Femur (tissue), 1 donor: ENCODE measurements at regions not wholly inside any gene's neighbourhood (a gene's known extent, or its start where the extent isn't known, plus 50 kb on each side); places are given as distances from the start of the nearest gene placed in this dataset.
"Not testable (repeated sequence)": the region's sequence is repeated elsewhere in the genome, so short reads cannot be mapped to it uniquely, and the experiment has no call there.

Experiments used
- DNase-seq: peaks from one replicate; pipeline ENCODE4 v3.0.0-alpha.2; 2017

GRCh38 chr7:119748991-119749390 is 524.0 kb upstream of the KCND2 start:
- no peak for DNase-seq

- no peak for DNase-seq
Observed at GRCh38 chr7:119756687-119757086, 516.3 kb upstream of the KCND2 start.

GRCh38 chr7:119758254-119758653 is 514.7 kb upstream of the KCND2 start:
- no peak for DNase-seq

- DNase-seq, result no peak
Observed at GRCh38 chr7:119761776-119762175, 511.2 kb upstream of the KCND2 start.

DNA sequence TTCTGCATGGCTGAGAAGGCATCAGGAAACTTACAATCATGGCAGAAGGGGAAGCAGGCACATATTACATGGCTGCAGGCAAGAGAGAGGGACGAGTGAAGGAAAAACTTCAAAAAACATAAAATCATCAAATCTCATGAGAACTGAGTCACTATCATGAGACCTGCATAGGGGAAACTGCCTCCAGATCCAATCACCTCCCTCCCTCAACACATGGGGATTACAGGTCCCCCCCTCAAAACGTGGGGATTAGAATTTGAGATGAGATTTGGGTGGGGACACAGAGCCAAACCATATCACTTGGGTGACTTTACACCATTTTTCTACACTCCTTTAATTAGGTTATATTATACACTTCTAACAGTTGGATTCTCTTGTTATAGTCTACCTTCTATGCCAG is 490.7 kb upstream of the KCND2 start:
- no peak for DNase-seq

DNA sequence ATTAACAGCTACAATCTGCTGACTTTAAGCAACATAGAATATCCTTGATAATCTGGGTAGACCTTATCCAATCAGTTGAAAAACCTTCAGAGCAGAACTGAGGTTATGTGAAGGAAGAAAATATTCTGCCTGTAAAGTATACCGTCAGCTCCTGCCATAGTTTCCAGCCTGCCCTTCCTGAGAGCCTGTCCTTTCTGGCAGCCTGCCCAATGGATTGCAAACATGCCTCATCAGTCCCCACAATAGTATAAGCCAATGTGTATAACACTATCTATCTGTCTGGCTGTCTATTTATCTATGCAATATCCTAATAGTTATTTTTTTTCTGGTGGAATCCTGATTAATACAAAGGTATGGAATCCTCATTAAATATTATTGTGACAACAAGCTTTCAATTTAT is 489.2 kb upstream of the KCND2 start:
- peak; percentile 31 for DNase-seq

GRCh38 chr7:119802147-119802546 is 470.8 kb upstream of the KCND2 start:
- DNase-seq, result no peak

- no peak for DNase-seq
Observed at GRCh38 chr7:119825091-119825655, 447.8 kb upstream of the KCND2 start.

DNA sequence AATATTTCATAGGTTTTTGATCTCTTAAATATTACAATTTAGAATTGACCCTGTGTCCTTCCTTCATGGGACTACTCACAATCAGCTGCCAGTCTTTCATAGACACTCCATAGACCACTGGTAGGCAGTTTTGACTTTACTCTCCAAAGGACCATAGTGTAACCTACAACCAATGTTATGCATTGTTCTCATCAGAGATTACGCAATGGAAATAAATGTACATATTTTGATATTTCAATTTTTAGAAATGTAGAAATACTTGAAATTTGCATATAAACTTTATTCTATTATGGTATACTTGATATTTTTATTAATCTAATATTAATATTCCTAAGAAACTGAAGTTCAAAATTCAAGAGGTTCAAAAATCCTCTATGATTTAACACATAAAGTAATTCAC is 446.4 kb upstream of the KCND2 start:
- no peak for DNase-seq

DNA sequence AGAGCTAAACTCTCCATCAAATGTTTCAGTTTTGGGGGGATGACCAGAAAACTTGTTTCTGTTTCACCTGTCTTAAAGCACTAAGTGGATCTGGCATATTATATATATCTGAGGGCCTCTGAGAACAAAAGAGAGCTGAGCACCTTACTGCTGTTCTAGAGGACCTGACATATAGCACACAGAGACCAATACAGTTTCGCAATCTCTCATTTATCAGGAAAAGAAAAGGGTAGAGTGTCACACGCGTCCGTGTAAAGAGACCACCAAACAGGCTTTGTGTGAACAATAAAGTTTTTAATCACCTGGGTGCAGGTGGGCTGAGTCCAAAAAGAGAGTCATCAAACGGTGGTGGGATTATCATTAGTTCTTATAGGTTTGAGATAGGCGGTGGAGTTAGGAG is 434.5 kb upstream of the KCND2 start:
- DNase-seq, result no peak

DNA sequence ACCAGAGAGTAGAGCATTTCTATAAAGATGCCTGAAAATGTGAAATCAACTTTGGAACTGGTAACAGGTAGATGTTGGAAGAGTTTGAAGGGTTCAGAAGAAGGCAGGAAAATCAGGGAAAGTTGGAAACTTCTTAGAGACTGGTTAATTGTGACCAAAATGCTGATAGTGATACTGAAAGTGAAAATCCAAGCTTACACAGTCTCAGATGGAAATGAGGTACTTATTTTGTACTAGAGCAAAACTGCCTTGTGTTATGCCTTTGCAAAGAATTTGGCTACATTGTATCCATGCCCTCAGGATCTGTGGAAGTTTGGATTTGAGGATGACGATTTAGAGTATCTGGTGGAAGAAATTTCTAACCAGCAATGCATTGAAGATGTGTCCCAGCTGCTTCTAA is 430.6 kb upstream of the KCND2 start:
- no peak for DNase-seq

- no peak for DNase-seq
Observed at GRCh38 chr7:119842786-119843185, 430.2 kb upstream of the KCND2 start.

DNA sequence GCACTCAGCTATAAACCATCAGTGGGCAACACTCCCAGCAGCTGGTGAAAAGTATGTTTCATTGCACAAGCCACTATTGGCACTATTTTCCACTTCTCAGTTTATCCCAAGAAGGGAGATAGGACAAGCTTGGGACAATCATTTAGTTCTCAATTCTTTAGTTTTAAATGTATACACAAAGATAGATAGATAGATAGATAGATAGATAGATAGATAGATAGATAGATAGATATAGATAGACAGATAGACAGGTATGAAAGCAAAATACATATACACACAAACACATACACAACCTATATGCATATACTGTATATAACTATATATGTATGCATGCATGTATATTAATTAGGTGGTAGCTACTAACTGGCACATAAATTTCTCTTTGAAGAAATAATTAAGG is 411.6 kb upstream of the KCND2 start:
- no peak for DNase-seq

GRCh38 chr7:119868387-119868786 is 404.6 kb upstream of the KCND2 start:
- DNase-seq, result no peak

GRCh38 chr7:119879835-119880234 is 393.1 kb upstream of the KCND2 start:
- no peak for DNase-seq

GRCh38 chr7:119886007-119886406 is 387.0 kb upstream of the KCND2 start:
- no peak for DNase-seq

DNA sequence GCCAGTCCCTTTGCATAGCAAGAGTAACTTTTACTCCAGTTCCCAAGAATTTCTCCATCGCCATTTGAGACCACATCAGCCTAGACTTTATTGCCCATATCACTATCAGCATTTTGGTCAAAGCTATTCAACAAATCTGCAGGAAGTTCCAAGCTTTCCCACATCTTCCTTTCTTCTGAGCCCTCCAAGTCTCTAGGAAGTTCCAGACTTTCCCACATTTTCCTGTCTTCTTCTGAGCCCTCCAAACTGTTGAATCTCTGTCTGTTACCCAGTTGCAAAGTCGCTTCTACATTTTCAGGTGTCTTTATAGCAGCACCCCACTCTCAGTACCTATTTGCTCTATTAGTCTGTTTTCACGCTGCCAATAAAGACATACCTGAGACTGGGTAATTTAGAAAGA is 386.4 kb upstream of the KCND2 start:
- not testable (repeated sequence) for DNase-seq

- no peak for DNase-seq
Observed at GRCh38 chr7:119888251-119888650, 384.7 kb upstream of the KCND2 start.

GRCh38 chr7:119890631-119891030 is 382.3 kb upstream of the KCND2 start:
- DNase-seq, result no peak

DNA sequence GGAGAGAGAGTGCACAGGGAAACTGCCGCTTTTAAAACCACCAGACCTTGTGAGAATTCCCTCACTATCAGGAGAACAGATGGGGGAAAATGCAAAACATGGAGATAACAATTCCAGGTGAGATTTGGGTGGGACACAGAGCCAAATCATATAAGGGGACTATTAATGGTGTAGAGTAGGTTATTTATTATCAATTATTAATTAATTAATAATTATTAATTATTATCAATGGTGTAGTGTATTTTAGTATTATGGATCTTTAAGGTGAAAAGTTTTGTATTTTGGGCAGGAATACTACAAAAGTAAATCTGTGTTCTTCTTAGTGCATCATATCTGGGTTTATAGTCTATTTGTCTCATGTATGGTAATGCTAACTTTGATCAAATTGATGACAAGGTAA is 377.7 kb upstream of the KCND2 start:
- DNase-seq, result no peak

DNA sequence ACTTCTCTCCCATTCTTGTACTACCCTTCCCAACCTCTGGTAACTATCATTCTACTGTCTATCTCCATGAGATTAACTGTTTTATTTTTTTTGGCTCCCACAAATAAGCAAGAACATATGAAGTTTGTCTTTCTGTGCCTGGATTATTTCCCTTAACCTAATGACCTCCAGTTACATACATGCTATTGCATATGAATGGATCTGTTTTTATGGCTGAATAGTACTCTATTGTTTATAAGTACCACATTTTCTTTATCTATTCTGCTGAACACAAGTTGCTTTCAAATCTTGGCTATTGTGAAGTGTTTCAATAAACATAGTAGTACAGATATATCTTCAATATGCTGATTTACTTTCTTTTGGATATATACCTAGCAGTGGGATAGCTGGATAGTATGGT is 376.6 kb upstream of the KCND2 start:
- no peak for DNase-seq

- DNase-seq, result no peak
Observed at GRCh38 chr7:119900996-119901672, 371.8 kb upstream of the KCND2 start.

GRCh38 chr7:119903085-119903484 is 369.9 kb upstream of the KCND2 start:
- DNase-seq, result no peak

- no peak for DNase-seq
Observed at GRCh38 chr7:119905495-119905894, 367.5 kb upstream of the KCND2 start.

GRCh38 chr7:119908948-119909347 is 364.0 kb upstream of the KCND2 start:
- DNase-seq, result no peak
